HFFc6 (cell line): ENCODE measurements at regions not wholly inside any gene's neighbourhood (a gene's known extent, or its start where the extent isn't known, plus 50 kb on each side); places are given as distances from the start of the nearest gene placed in this dataset.

ENCODE experiments used
- DNase-seq: peaks from one replicate; pipeline ENCODE4 v3.0.0-alpha.2; 2018
- H3K27ac Mint-ChIP-seq: 2 replicates; pipeline ENCODE4 v1.8.0; 2020; ENCODE audit warnings: mild to moderate bottlenecking, mixed read lengths
- H3K27me3 Mint-ChIP-seq: 2 replicates; pipeline ENCODE4 v1.8.0; 2021; ENCODE audit warnings: mild to moderate bottlenecking, moderate library complexity, mixed read lengths; ENCODE audit not compliant: insufficient read depth
- H3K36me3 Mint-ChIP-seq: 2 replicates; pipeline ENCODE4 v1.8.0; 2021; ENCODE audit warnings: low read depth, mixed read lengths
- H3K4me1 Mint-ChIP-seq: 2 replicates; pipeline ENCODE4 v1.8.0; 2020; ENCODE audit warnings: low read depth, mixed read lengths
- H3K4me3 Mint-ChIP-seq: 2 replicates; pipeline ENCODE4 v1.8.0; 2020; ENCODE audit warnings: mild to moderate bottlenecking, moderate library complexity, mixed read lengths
- H3K9me3 Mint-ChIP-seq: 2 replicates; pipeline ENCODE4 v1.8.0; 2020; ENCODE audit warnings: mild to moderate bottlenecking, mixed read lengths
- TF ChIP-seq, protein P1 (sequence below): fragments of 200-600 bp; sonication (generic); IDR thresholded peaks from 2 replicates; pipeline ENCODE4 v1.5.0; 2021; ENCODE audit warnings: antibody characterized with exemption, mild to moderate bottlenecking

DNA sequence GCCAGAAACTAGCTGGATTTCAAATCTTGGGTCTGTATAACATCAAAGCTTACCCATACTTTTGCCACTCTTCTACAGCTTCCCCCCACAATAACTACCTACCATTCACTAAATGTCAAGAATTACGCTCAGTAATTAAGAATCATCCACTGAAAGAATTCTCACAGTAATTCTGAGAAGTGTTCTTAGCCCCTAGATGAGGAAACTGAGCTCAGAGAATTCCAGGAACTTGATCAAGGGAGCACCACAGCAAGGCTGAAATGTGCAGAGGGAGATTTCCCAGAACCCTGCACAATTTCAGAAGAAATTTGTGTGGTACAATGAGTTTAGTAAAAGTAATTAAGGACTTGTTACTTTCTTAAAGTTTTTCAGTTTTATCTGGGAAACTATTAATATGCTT lies 194.5 kb upstream of the STK17B start:
- Mint-ChIP-seq H3K4me1 (peaks cover 9% of the 10 kb centered on the region; the same call in 1 of the 2 replicates), H3K36me3 (peaks cover 9% of the 10 kb centered on the region), H3K27ac (no peak overlapping the region), H3K9me3 (peaks cover 8% of the 10 kb centered on the region), H3K4me3 (no peak overlapping the region), H3K27me3 (peaks cover 1% of the 10 kb centered on the region; the same call in 1 of the 2 replicates)
- TF ChIP-seq, protein P1, sequence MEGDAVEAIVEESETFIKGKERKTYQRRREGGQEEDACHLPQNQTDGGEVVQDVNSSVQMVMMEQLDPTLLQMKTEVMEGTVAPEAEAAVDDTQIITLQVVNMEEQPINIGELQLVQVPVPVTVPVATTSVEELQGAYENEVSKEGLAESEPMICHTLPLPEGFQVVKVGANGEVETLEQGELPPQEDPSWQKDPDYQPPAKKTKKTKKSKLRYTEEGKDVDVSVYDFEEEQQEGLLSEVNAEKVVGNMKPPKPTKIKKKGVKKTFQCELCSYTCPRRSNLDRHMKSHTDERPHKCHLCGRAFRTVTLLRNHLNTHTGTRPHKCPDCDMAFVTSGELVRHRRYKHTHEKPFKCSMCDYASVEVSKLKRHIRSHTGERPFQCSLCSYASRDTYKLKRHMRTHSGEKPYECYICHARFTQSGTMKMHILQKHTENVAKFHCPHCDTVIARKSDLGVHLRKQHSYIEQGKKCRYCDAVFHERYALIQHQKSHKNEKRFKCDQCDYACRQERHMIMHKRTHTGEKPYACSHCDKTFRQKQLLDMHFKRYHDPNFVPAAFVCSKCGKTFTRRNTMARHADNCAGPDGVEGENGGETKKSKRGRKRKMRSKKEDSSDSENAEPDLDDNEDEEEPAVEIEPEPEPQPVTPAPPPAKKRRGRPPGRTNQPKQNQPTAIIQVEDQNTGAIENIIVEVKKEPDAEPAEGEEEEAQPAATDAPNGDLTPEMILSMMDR, result no peak
- DNase-seq, result no peak

DNA sequence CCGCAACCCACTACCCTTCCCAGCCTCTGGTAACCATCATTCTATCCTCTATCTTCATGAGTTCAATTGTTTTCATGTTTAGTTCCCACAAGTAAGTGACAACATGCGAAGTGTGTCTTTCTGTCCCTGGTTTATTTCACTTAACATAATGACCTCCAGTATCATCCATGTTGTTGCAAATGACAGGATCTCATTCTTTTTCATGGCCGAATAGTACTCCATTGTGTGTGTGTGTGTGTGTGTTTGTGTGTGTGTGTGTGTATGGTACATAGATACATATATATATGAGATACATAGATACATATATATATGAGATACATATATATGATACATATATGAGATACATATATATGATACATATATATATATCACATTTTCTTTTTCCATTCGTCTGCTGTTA lies 196.3 kb upstream of the STK17B start:
- TF ChIP-seq, protein P1, result no peak
- Mint-ChIP-seq H3K4me1 (no peaks in the 10 kb centered on the region), H3K27me3 (peaks cover 1% of the 10 kb centered on the region; the same call in 1 of the 2 replicates), H3K4me3 (no peak overlapping the region), H3K27ac (no peak overlapping the region), H3K36me3 (peaks cover 9% of the 10 kb centered on the region), H3K9me3 (peaks cover 8% of the 10 kb centered on the region)
- DNase-seq, result no peak

DNA sequence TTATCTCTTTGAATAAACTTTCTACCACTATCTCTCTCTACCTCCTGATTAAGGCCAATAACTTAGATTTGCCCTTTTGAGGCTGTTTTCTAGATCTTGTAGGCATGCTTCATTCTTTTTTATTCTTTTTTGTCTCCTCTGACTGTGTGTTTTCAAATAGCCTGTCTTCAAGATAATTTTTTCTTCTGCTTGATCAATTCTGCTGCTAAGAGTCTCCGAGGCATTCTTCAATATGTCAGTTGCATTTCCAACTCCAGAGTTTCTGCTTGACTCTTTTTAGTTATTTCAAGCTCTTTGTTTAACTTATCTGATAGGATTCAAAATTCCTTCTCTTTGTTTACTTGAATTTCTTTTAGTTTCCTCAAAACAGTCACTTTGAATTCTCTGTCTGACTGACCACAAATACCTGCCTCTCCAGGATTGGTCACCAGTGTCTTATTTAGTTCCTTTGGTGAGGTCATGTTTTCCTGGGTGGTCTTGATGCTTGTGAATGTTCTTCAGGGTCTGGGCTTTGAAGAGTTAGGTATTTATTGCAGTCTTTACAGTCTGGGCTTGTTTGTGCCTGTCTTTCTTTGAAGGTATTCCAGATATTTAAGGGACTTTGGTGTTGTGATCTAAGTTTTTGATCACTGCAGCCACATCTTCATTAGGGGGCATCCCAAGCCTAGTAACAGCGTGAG lies 197.3 kb upstream of the STK17B start:
- TF ChIP-seq, protein P1, result no peak
- H3K27me3 Mint-ChIP-seq, result peaks cover 1% of the 10 kb centered on the region; the same call in 1 of the 2 replicates
- no peaks in the 10 kb centered on the region for H3K4me1 Mint-ChIP-seq
- H3K9me3 Mint-ChIP-seq, result peaks cover 8% of the 10 kb centered on the region
- H3K27ac Mint-ChIP-seq, result no peak overlapping the region
- no peak for DNase-seq
- H3K4me3 Mint-ChIP-seq, result no peak overlapping the region
- H3K36me3 Mint-ChIP-seq, result peaks cover 9% of the 10 kb centered on the region

DNA sequence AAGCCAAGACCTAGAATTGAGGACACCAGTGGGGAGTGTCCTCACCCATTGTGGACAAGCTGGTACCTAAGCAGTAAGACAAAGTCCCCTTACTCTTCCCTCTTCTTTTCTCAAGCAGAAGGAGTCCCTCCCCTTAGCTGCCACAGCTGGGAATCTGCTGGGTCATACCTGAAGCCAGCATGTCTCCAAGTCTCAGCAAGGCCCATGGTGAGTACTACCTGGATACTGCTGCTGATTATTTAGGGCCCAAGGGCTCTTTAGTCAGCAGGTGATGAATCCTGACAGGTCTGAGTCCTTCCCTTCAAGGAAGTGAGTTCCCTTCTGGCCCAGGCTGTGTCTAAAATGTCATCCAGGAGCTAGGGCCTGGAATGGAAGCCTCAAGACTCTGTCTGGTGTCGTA lies 198.6 kb upstream of the STK17B start:
- Mint-ChIP-seq H3K27ac (no peak overlapping the region), H3K36me3 (peaks cover 9% of the 10 kb centered on the region), H3K9me3 (peaks cover 8% of the 10 kb centered on the region), H3K4me3 (no peak overlapping the region), H3K4me1 (no peaks in the 10 kb centered on the region), H3K27me3 (no peaks in the 10 kb centered on the region)
- no peak for DNase-seq
- TF ChIP-seq, protein P1, result no peak

DNA sequence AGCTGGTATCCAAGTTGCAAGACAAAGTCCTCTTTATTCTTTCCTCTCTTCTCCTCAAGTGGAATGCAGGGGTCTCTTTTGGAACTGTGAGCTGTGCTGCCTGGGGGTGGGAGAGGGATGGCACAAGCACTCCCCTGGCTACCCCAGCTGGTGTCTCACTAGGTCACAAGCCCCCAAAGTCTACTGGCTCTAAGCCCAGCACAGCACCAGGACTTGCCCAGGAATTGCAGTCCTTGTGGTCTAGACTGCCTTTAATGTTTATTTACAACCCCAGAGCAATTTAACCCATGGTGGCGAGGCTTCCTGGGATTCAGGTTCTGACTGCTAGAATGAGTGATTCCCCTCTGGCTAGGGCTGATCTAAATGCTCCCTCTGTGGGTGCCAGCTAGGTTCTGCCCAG lies 199.0 kb upstream of the STK17B start:
- H3K4me1 Mint-ChIP-seq, result no peaks in the 10 kb centered on the region
- H3K27me3 Mint-ChIP-seq, result no peaks in the 10 kb centered on the region
- TF ChIP-seq, protein P1, result no peak
- no peak overlapping the region for H3K27ac Mint-ChIP-seq
- H3K4me3 Mint-ChIP-seq, result no peak overlapping the region
- H3K36me3 Mint-ChIP-seq, result peaks cover 9% of the 10 kb centered on the region
- no peak for DNase-seq
- H3K9me3 Mint-ChIP-seq, result peaks cover 8% of the 10 kb centered on the region
